ENCODE measurements at regions not wholly inside any gene's neighbourhood (a gene's known extent, or its start where the extent isn't known, plus 50 kb on each side); places are given as distances from the start of the nearest gene placed in this dataset.

DNA sequence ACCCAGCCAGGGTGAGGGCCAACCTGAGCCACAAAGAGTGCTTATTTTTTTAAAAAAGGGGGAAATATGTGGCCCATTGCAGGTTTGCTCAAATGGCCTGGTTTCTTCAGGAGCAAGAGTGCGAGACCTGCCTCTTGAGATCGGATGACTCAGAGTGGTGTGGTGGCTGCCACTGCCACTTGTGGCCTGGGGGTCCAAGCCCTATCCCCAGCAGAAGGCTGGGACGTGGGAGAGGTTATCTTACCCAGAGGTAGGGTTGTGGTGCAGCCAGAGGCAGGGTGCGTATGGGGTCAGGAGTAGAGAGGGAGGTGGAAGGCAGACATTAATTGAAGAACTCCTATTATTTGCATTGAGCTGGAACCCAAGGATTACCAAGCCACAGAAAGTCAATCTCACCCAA lies 83.2 kb upstream of the SMAD3 start:
- Histone ChIP-seq H3K4me1 (no peaks in the 10 kb centered on the region), H3K36me3 (no peaks in the 10 kb centered on the region), H3K27ac (no peak overlapping the region), H3K9ac (ENCODE audit: low read depth in 2 of 2, low read length in 2 of 2) (no peak overlapping the region), H3K4me3 (no peak overlapping the region), H3K9me3 (no peaks in the 10 kb centered on the region), H3K27me3 (no peaks in the 10 kb centered on the region)
- no peak for DNase-seq
- intact Hi-C loops (cut with DNase I) = no loop called here
- TF ChIP-seq, protein P1, sequence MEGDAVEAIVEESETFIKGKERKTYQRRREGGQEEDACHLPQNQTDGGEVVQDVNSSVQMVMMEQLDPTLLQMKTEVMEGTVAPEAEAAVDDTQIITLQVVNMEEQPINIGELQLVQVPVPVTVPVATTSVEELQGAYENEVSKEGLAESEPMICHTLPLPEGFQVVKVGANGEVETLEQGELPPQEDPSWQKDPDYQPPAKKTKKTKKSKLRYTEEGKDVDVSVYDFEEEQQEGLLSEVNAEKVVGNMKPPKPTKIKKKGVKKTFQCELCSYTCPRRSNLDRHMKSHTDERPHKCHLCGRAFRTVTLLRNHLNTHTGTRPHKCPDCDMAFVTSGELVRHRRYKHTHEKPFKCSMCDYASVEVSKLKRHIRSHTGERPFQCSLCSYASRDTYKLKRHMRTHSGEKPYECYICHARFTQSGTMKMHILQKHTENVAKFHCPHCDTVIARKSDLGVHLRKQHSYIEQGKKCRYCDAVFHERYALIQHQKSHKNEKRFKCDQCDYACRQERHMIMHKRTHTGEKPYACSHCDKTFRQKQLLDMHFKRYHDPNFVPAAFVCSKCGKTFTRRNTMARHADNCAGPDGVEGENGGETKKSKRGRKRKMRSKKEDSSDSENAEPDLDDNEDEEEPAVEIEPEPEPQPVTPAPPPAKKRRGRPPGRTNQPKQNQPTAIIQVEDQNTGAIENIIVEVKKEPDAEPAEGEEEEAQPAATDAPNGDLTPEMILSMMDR (IDR thresholded peaks at IDR 0.05) = no peak

DNA sequence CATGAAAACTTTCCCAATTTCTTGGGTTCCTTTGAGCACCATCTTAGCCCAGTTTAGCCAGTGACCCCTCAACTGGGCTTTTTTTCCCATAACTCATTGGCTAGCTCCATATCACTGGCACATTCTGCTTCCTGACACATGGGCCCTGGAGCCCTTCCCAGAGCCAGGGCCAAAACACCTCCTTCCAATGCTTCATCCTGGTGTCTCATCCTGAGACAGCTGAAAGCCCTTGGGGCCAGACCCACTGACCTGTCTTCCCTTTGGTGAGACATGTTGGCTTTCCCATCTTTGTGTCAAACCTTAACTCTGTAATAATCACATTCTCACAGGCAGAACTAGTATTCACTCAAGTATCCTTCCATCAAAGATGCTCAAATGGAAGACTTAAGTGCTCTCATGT lies 82.6 kb upstream of the SMAD3 start:
- H3K4me1 ChIP-seq = no peaks in the 10 kb centered on the region

DNA sequence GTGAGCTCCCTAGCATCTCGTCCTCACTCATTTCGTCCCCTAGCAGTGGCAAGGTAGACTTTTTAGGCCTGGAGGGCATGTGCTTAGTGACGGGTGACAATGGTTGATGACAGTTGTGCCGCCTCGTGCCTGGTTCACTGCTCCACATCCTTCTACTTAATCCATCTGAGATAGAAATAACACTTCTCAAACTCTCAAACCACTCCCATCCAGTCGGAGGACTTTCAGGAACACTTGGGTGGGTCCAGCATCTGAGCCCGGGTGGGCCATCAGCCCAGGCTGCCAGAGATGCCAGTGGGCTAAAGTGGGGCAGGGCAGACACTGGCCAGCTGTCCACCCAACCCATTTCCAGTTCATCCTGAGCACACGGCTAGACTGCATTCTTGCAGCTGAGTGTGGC lies 79.7 kb upstream of the SMAD3 start:
- no peak overlapping the region for H3K27ac ChIP-seq
- H3K9me3 ChIP-seq = no peaks in the 10 kb centered on the region
- no peaks in the 10 kb centered on the region for H3K27me3 ChIP-seq
- TF ChIP-seq, protein P1 (IDR thresholded peaks at IDR 0.05) = no peak
- H3K4me1 ChIP-seq = no peaks in the 10 kb centered on the region
- no peak overlapping the region for H3K4me3 ChIP-seq
- H3K36me3 ChIP-seq = no peaks in the 10 kb centered on the region
- intact Hi-C loops (cut with DNase I) = no loop called here
- no peak overlapping the region for H3K9ac ChIP-seq (ENCODE audit: low read depth in 2 of 2, low read length in 2 of 2)
- no peak for DNase-seq

More for the DNA sequence above, 82.6 kb upstream of the SMAD3 start:
- Histone ChIP-seq H3K27ac (no peak overlapping the region), H3K9ac (ENCODE audit: low read depth in 2 of 2, low read length in 2 of 2) (no peak overlapping the region), H3K4me3 (no peak overlapping the region), H3K27me3 (no peaks in the 10 kb centered on the region), H3K9me3 (no peaks in the 10 kb centered on the region), H3K36me3 (no peaks in the 10 kb centered on the region)
- TF ChIP-seq, protein P1 (IDR thresholded peaks at IDR 0.05) = no peak
- no peak for DNase-seq
- intact Hi-C loops (cut with DNase I) = no loop called here

DNA sequence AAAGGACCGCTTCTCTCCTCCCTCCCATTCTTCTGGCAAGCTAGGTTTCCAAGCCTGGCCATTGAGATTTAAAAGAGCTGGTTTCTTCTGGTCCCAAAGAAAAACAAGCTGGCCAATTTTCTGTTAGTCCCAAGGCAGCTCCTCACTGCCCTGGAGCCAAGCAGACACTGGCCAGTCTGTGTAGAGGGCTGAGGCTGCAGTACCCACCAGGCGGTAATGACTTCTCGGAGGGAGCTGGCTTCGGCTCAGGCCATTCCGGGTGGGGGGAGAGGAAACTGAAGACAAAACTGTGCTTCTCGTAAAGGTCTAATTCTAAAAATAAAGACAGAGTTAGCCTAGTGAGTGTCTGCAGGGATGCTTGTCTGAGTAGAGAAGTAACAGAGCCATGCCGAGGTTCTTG lies 78.5 kb upstream of the SMAD3 start:
- Histone ChIP-seq H3K27ac (no peak overlapping the region), H3K4me1 (no peaks in the 10 kb centered on the region), H3K9ac (ENCODE audit: low read depth in 2 of 2, low read length in 2 of 2) (no peak overlapping the region), H3K36me3 (no peaks in the 10 kb centered on the region), H3K4me3 (no peak overlapping the region), H3K9me3 (no peaks in the 10 kb centered on the region), H3K27me3 (no peaks in the 10 kb centered on the region)
- intact Hi-C loops (cut with DNase I) = no loop called here
- DNase-seq = no peak
- TF ChIP-seq, protein P1 (IDR thresholded peaks at IDR 0.05) = no peak

DNA sequence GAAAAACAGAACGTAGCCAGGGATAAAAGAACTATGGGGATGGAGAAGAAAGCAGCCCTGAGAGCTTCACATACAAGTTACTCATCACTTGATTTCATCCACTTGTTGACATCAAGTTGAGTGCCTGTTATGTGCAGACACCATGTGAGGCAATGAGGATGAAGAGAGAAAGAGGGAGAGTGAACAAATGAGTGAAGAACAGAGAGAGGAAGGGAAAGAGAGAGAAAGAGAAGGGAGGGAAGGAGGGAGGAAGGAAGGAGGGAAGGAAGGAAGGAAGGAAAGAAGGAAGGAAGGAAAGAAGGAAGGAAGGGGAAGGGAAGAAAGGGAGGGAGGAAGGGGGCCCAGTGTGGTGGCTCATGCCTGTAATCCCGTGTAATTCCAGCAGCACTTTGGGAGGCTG lies 72.3 kb upstream of the SMAD3 start:
- H3K36me3 ChIP-seq = no peaks in the 10 kb centered on the region
- intact Hi-C loops (cut with DNase I) = no loop called here
- no peaks in the 10 kb centered on the region for H3K9me3 ChIP-seq
- no peaks in the 10 kb centered on the region for H3K4me1 ChIP-seq
- H3K9ac ChIP-seq (ENCODE audit: low read depth in 2 of 2, low read length in 2 of 2) = no peak overlapping the region
- no peaks in the 10 kb centered on the region for H3K27me3 ChIP-seq
- DNase-seq = no peak
- TF ChIP-seq, protein P1 (IDR thresholded peaks at IDR 0.05) = no peak
- H3K27ac ChIP-seq = no peak overlapping the region
- H3K4me3 ChIP-seq = no peak overlapping the region
